SK-N-DZ (cell line): ENCODE measurements at regions not wholly inside any gene's neighbourhood (a gene's known extent, or its start where the extent isn't known, plus 50 kb on each side); places are given as distances from the start of the nearest gene placed in this dataset.
"Not testable (repeated sequence)": the region's sequence is repeated elsewhere in the genome, so short reads cannot be mapped to it uniquely, and the experiment has no call there.

Source experiments
- DNase-seq: peaks from one replicate; pipeline ENCODE4 v3.0.0-alpha.2; 2015; ENCODE audit warnings: low spot score
- small RNA-seq, 2 experiments: library from RNA; depleted of rRNA; stranded (forward); fragments of <200 nt; gene quantifications; one replicate each; pipeline ENCODE3, GENCODE V24; 2014

DNA sequence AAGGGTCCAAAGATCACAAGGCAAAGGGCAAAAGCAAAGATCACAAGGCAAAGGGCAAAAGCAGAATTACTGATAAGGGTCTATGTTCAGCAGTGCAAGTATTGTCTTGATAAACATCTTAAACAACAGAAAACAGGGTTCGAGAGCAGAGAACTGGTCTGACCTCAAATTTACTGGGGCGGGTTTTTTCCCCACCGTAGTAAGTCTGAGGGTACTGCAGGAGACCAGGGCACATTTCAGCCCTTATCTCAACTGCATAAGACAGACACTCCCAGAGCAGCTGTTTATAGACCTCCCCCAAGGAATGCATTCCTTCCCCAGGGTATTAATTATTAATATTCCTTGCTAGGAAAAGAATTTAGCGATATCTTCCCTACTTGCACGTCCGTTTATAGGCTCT, 61.3 kb downstream of the ZNF860 start:
- not testable (repeated sequence) for DNase-seq

DNA sequence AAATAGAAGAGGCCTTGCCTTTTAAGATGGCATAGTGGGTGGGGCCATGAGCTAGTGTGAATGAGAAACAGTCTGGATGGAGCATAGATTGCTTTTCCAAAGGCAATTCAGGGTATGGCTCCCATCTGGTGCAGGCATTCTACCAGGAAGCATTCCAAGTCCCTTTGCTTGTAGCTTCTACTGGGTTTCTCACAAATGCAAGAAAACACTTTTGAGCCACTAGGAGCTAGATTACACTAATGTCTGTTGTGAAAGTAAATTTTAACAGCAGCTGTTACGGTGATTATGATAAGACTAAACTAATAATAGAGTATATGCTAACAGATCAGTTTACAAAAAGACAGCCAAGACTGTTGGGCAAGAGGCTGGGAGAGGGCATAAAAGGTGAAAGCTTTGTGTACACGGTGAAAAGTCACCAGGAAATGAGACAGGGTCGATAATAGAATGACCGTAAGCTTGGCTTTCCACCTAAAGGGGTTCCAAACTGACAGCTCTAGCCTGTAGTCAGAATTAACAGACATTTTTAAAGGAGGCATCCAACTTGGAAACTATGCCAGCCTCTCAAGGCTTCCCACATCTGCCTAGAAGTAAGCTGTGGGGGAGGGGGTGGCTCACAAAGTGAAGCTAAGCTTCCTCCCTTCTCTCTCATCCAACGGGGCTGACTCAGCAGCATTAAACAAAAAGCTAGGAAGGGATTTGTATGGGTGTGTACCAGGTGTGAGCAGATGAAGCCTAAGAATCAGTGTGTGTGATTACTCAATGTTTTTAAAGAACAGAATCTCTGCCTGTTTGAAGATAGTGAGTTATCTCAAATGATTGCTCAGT, 61.1 kb upstream of the GPD1L start:
- peak; percentile 54 for DNase-seq

DNA sequence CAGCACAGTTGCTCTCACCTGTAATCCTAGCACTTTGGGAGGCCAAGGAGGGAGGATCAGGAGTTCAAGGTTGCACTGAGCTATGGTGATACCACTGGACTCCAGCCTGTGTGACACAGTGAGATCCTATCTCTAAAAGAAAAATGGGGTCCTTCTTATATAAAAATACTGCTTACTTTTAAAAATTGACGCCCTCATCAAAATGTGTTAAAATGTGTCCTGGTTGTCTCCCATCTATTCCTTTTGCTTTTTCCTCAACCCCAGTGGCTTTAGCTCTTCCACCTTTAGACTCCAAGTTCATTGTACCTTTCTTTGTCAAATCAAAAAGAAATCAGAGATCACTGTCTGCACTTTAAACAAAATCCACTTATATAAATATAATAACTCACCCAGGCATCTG, 60.3 kb upstream of the GPD1L start:
- no peak for DNase-seq

DNA sequence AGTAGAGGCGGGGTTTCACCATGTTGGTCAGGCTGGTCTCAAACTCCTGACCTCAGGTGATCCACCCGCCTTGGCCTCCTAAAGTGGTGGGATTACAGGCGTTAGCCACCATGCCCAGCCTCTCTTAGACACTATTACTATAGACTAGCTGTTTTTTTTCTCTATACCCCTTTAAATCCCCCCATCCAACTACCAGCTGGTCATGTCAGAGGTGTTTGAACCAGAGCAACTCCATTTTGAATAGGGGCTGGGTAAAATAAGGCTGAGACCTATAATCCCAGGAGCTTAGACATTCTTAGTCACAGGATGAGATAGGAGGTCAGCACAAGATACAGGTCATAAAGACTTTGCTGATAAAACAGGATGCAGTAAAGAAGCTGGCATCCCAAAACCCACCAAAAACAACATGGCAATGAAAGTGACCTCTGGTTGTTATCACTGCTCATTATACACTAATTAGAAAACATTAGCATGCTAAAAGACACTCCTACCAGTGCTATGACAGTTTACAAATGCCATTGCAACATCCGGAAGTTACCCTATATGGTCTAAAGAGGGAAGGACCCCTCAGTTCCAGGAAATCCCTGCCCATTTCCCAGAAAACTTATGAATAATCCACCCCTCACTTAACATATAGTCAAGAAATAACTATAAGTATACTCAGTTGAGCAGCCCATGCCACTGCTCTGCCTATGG, 57.8 kb upstream of the GPD1L start:
- no peak for DNase-seq

DNA sequence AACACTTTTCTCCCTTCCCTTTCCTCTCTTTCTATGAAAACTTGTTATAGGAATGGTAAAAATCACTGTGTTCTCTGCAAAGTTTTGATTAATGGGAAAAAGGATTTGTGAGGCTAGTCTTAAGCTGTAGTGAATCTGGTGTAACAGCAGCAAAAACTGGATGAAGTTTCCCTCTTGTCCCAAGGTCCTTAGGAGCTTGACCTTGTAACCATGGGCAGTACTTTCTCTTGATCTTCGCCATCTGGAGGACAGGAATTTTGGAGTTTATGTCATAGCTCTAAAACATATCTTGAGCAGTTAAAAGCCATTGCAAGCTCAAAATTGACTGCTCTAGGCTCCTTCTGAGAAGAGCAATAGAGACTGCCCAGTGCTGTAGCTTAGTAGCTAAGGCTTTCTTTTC, 56.5 kb upstream of the GPD1L start:
- DNase-seq: no peak

DNA sequence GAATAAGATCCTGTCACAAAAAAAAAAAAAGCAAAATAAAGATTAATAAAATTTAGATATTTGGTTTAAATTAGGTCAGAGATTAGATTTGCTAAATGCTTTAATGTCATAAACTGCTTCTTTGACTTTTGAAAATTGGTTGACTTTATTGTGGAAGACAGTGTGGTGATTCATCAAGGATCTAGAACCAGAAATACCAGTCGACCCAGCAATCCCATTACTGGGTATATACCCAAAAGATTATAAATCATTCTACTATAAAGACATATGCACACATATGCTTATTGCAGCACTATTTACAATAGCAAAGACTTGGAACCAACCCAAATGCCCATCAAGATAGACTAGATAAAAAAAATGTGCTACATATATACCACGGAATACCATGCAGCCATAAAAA, 54.2 kb upstream of the GPD1L start:
- not testable (repeated sequence) for DNase-seq

DNA sequence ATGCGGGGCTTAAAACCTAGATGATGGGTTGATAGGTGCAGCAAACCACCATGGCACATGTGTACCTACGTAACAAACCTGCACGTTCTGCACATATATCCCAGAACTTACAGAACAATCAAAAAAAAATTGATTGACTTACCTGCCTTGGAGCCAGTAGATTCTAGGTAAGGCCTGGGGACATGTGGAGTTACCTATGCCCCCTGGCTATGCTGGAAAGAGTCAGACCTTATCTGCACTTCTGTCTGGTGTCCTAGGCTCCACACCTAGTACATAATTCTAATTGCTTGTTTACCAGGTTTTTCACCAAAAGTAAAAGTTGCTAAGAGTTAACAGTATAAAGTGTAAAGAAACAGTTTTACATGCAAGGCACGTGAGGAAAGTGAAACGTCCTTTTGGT, 53.6 kb upstream of the GPD1L start:
- DNase-seq: not testable (repeated sequence)

DNA sequence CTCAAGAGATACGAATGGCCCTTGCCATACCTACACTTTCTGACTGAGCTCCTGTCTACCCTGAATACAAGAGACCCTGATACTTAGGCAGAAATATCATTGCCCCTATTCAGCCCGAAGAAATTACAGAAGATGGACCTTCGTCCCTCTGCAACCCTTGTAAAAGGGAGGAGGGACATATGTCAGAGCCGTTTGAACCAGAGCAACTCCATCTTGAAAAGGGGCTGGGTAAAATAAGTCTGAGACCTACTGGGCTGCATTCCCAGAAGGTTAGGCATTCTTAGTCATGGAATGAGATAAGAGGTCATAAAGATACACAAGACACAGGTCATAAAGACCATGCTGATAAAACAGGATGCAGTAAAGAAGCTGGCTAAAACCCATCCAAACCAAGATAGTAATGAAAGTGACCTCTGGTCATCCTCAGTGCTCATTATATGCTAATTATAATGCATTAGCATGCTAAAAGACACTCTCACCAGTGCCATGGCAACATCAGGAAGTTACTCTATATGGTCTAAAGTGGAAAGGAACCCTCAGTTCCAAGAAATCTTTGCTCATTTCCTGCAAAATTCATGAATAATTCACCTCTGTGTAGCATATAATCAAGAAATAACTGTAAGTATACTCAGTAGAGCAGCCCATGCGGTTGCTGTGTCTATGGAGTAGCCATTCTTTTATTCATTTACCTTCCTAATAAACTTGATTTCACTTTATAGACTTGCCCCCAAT, 49.7 kb upstream of the GPD1L start:
- no peak for DNase-seq

Small RNA genes lying in the stretch of these regions (small RNA-seq; reads per million reads assigned to genes)
- gene RF00019: 0 reads per million in 2 experiments
